ENCODE measurements at regions not wholly inside any gene's neighbourhood (a gene's known extent, or its start where the extent isn't known, plus 50 kb on each side); places are given as distances from the start of the nearest gene placed in this dataset.
"Not testable (repeated sequence)": the region's sequence is repeated elsewhere in the genome, so short reads cannot be mapped to it uniquely, and the experiment has no call there.

DNA sequence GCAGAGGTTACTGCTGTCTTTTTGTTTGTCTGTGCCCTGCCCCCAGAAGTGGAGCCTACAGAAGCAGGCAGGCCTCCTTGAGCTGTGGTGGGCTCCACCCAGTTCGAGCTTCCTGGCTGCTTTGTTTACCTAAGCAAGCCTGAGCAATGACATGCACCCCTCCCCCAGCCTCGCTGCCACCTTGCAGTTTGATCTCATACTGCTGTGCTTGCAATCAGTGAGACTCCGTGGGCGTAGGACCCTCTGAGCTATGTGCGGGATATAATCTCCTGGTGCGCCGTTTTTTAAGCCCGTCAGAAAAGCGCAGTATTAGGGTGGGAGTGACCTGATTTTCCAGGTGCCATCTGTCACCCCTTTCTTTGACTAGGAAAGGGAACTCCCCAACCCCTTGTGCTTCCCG lies 187.1 kb upstream of the ZC4H2 start:
- TF ChIP-seq, protein P1, sequence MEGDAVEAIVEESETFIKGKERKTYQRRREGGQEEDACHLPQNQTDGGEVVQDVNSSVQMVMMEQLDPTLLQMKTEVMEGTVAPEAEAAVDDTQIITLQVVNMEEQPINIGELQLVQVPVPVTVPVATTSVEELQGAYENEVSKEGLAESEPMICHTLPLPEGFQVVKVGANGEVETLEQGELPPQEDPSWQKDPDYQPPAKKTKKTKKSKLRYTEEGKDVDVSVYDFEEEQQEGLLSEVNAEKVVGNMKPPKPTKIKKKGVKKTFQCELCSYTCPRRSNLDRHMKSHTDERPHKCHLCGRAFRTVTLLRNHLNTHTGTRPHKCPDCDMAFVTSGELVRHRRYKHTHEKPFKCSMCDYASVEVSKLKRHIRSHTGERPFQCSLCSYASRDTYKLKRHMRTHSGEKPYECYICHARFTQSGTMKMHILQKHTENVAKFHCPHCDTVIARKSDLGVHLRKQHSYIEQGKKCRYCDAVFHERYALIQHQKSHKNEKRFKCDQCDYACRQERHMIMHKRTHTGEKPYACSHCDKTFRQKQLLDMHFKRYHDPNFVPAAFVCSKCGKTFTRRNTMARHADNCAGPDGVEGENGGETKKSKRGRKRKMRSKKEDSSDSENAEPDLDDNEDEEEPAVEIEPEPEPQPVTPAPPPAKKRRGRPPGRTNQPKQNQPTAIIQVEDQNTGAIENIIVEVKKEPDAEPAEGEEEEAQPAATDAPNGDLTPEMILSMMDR (IDR thresholded peaks at IDR 0.05): not testable (repeated sequence)
- TF ChIP-seq POLR2A (IDR thresholded peaks at IDR 0.05): not testable (repeated sequence)

Data from Peyer's patch (tissue), 4 donors.